Ishikawa (cell line): ENCODE measurements at regions not wholly inside any gene's neighbourhood (a gene's known extent, or its start where the extent isn't known, plus 50 kb on each side); places are given as distances from the start of the nearest gene placed in this dataset.

Source experiments
- CEBPB ChIP-seq: IDR thresholded peaks from 2 replicates; pipeline ENCODE4 v1.6.1; 2012
- CREB1 ChIP-seq: IDR thresholded peaks from 2 replicates; pipeline ENCODE4 v1.6.1; 2012; ENCODE audit warnings: low read depth
- EGR1 ChIP-seq: IDR thresholded peaks from 2 replicates; pipeline ENCODE4 v1.6.1; 2012
- EP300 ChIP-seq: IDR thresholded peaks from 2 replicates; pipeline ENCODE4 v1.6.1; 2012; ENCODE audit warnings: borderline replicate concordance
- FOXM1 ChIP-seq: IDR thresholded peaks from 2 replicates; pipeline ENCODE4 v1.6.1; 2012; ENCODE audit warnings: low read depth, borderline replicate concordance
- MAX ChIP-seq: IDR thresholded peaks from 2 replicates; pipeline ENCODE4 v1.6.1; 2012
- NFIC ChIP-seq: IDR thresholded peaks from 2 replicates; pipeline ENCODE4 v1.6.1; 2012
- RAD21 ChIP-seq: IDR thresholded peaks from 2 replicates; pipeline ENCODE4 v1.6.1; 2012; ENCODE audit warnings: low read depth
- REST ChIP-seq: IDR thresholded peaks from 2 replicates; pipeline ENCODE4 v1.6.1; 2012; ENCODE audit warnings: low read depth, mild to moderate bottlenecking
- TAF1 ChIP-seq: IDR thresholded peaks from 2 replicates; pipeline ENCODE4 v1.6.1; 2012; ENCODE audit warnings: low read depth, mild to moderate bottlenecking
- TCF12 ChIP-seq: IDR thresholded peaks from 2 replicates; pipeline ENCODE4 v1.6.1; 2012; ENCODE audit warnings: low read depth
- TEAD4 ChIP-seq: IDR thresholded peaks from 2 replicates; pipeline ENCODE4 v1.6.1; 2012
- USF1 ChIP-seq: IDR thresholded peaks from 2 replicates; pipeline ENCODE4 v1.6.1; 2012
- YY1 ChIP-seq: IDR thresholded peaks from 2 replicates; pipeline ENCODE4 v1.6.1; 2012; ENCODE audit warnings: low read depth
- ZBTB7A ChIP-seq: IDR thresholded peaks from 2 replicates; pipeline ENCODE4 v1.6.1; 2012; ENCODE audit warnings: low read depth

GRCh38 chr13:80074811-80075210, 266.1 kb downstream of the SPRY2 start:
- no peak for TF ChIP-seq REST
- TF ChIP-seq MAX: no peak
- no peak for TF ChIP-seq TEAD4
- no peak for TF ChIP-seq RAD21
- TF ChIP-seq EGR1: no peak

- no peak for TF ChIP-seq CEBPB
- no peak for TF ChIP-seq RAD21
- no peak for TF ChIP-seq NFIC
- no peak for TF ChIP-seq YY1
These were observed 266.7 kb downstream of the SPRY2 start for GRCh38 chr13:80074143-80074752.

GRCh38 chr13:80072231-80072630, 268.7 kb downstream of the SPRY2 start:
- TF ChIP-seq NFIC (no peak), USF1 (no peak), RAD21 (no peak), FOXM1 (no peak), TAF1 (no peak), REST (no peak), EGR1 (no peak), TCF12 (no peak), CREB1 (no peak), CEBPB (no peak), MAX (no peak), ZBTB7A (no peak), TEAD4 (no peak)

GRCh38 chr13:80070024-80070703, 270.8 kb downstream of the SPRY2 start:
- no peak for TF ChIP-seq MAX
- TF ChIP-seq CEBPB: no peak
- TF ChIP-seq TEAD4: peak; percentile 62
- no peak for TF ChIP-seq REST
- no peak for TF ChIP-seq CREB1

- TF ChIP-seq USF1 (no peak), TEAD4 (no peak), ZBTB7A (no peak), RAD21 (no peak), EGR1 (no peak), MAX (no peak), TAF1 (no peak), YY1 (no peak), TCF12 (no peak), FOXM1 (no peak), REST (no peak), CEBPB (no peak), CREB1 (no peak), EP300 (no peak), NFIC (no peak)
These were observed 271.6 kb downstream of the SPRY2 start for GRCh38 chr13:80069374-80069773.
